ENCODE measurements at regions not wholly inside any gene's neighbourhood (a gene's known extent, or its start where the extent isn't known, plus 50 kb on each side); places are given as distances from the start of the nearest gene placed in this dataset.

DNA sequence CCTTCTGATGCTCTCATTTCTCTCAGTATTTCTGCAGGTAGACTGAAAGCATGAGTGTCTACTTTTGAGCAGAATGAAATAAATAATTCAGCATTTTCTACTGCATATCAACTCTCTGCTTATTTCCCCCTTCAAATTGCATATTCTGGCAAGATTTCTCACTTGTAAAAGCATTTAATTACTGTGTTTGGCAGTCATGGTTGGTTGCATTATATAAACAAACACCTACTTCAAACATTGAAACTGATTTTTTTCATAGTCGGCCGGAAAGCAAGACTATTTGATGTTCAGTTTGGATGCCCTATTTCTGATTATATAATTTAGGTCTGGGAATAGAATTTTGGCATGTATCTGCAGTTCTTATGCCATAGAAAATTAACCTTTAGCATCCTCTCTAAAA is 73.1 kb downstream of the PLEKHG1 start:
- H3K9me3 Mint-ChIP-seq = no peaks in the 10 kb centered on the region
- no peak for ATAC-seq
- no peak overlapping the region for H3K4me3 Mint-ChIP-seq
- H3K27ac Mint-ChIP-seq = no peak overlapping the region
- peaks cover 4% of the 10 kb centered on the region for H3K27me3 Mint-ChIP-seq
- no peaks in the 10 kb centered on the region for H3K36me3 Mint-ChIP-seq (ENCODE audit: low read depth)
- no peak for DNase-seq
- peaks cover 6% of the 10 kb centered on the region for H3K4me1 Mint-ChIP-seq

GRCh38 chr6:150673720-150674346 is 74.1 kb downstream of the PLEKHG1 start:
- ATAC-seq = no peak
- Mint-ChIP-seq H3K27ac (no peak overlapping the region), H3K4me3 (no peak overlapping the region), H3K9me3 (no peaks in the 10 kb centered on the region), H3K4me1 (peaks cover 4% of the 10 kb centered on the region), H3K27me3 (peaks cover 4% of the 10 kb centered on the region), H3K36me3 (ENCODE audit: low read depth) (no peaks in the 10 kb centered on the region)
- DNase-seq = no peak

DNA sequence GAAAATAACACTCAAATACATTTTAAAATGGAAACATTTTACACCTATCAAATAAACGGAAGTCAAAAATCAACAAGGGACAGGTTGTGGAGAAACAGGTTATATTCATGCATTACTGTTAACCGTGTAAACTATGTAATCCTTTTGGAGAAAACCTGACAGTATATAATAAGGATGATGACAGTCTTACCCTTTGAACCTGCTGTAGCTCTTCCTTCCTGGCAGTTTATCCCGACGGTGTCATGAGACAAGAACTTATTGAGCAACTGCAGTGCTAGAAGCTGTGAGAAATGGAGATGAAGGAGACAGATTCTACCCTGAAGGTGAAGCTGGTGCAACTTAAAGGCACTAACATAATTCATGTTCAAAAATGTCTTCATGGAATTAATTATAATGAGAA is 76.7 kb downstream of the PLEKHG1 start:
- DNase-seq = no peak
- Mint-ChIP-seq H3K27me3 (peaks cover 4% of the 10 kb centered on the region), H3K27ac (no peak overlapping the region), H3K4me3 (no peak overlapping the region), H3K36me3 (ENCODE audit: low read depth) (no peaks in the 10 kb centered on the region), H3K4me1 (peaks cover 7% of the 10 kb centered on the region), H3K9me3 (no peaks in the 10 kb centered on the region)
- no peak for ATAC-seq

- Mint-ChIP-seq H3K36me3 (ENCODE audit: low read depth) (no peaks in the 10 kb centered on the region), H3K27ac (no peak overlapping the region), H3K4me1 (peaks cover 8% of the 10 kb centered on the region), H3K9me3 (no peaks in the 10 kb centered on the region), H3K27me3 (peaks cover 2% of the 10 kb centered on the region), H3K4me3 (no peak overlapping the region)
- no peak for DNase-seq
- no peak for ATAC-seq
Measured at GRCh38 chr6:150676772-150677171, 77.1 kb downstream of the PLEKHG1 start.

- no peak overlapping the region for H3K4me3 Mint-ChIP-seq
- H3K36me3 Mint-ChIP-seq (ENCODE audit: low read depth) = no peaks in the 10 kb centered on the region
- H3K4me1 Mint-ChIP-seq = peaks cover 17% of the 10 kb centered on the region
- no peaks in the 10 kb centered on the region for H3K9me3 Mint-ChIP-seq
- no peaks in the 10 kb centered on the region for H3K27me3 Mint-ChIP-seq
- ATAC-seq = no peak
- H3K27ac Mint-ChIP-seq = no peak overlapping the region
- no peak for DNase-seq
Measured at GRCh38 chr6:150680510-150680909, 80.8 kb downstream of the PLEKHG1 start.

DNA sequence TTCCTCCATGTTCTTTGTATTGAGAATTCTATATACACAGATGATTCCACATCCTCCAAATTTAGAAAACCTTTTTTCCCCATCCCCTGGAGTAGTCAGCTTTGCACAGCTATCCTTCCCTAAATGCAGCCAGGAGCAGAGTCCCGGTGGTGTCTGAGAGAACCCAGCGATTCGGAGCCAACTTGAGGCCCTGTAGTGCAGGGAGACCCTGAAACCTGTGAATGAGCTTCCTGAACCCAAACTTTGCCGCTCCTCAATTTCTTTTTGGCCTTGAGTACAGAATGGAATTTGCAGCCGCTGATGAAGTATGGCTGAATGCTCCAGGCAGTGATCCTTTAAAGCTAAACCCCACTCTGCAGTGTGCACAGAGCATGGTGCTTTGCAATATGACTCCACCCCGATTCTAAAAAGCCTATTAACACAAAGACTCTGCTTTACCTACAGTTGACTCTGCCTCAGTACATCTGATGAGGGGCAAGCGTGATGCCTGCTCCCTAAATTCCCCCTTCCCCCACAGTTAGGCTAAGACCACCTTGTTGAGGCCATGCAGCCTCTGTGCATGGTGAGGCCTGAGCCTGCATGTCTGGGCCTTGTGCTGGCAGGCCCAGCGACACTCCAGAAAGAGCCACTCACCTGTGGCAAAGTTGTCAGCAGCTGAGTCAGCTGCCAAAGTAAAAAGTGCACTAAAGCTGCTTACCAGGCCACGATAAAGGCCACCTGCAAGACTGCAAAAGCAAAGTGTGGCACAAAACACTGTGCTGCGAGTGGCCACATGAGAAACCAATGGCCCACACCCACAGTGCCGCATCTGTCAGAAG is 82.1 kb downstream of the PLEKHG1 start:
- no peak overlapping the region for H3K4me3 Mint-ChIP-seq
- H3K27ac Mint-ChIP-seq = no peak overlapping the region
- DNase-seq = no peak
- no peaks in the 10 kb centered on the region for H3K36me3 Mint-ChIP-seq (ENCODE audit: low read depth)
- H3K4me1 Mint-ChIP-seq = peaks cover 17% of the 10 kb centered on the region
- no peak for ATAC-seq
- no peaks in the 10 kb centered on the region for H3K9me3 Mint-ChIP-seq
- H3K27me3 Mint-ChIP-seq = no peaks in the 10 kb centered on the region

DNA sequence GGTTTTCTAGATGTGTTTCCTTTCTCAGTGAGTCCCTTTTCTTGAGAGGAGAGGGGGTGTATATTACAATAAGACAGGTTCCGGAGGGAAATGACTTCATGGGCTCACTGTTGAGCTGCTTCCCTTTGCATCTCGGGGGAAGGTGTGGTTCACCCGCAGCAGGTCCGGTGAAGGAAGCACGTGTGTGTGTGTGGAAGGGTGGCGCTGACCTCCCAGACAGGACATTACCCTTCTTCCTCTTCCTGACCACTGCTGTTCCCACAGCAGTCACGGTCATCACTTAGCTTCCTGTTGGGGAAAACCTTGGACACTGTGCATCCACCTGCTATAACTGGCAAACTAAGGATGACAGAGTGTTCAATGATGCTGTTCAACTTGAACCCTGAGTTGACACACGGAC is 83.6 kb downstream of the PLEKHG1 start:
- H3K4me3 Mint-ChIP-seq = no peak overlapping the region
- H3K27ac Mint-ChIP-seq = peak overlapping the region; percentile 29
- no peak for DNase-seq
- ATAC-seq = no peak
- H3K4me1 Mint-ChIP-seq = peaks cover 17% of the 10 kb centered on the region
- no peaks in the 10 kb centered on the region for H3K36me3 Mint-ChIP-seq (ENCODE audit: low read depth)
- H3K9me3 Mint-ChIP-seq = no peaks in the 10 kb centered on the region
- H3K27me3 Mint-ChIP-seq = no peaks in the 10 kb centered on the region

DNA sequence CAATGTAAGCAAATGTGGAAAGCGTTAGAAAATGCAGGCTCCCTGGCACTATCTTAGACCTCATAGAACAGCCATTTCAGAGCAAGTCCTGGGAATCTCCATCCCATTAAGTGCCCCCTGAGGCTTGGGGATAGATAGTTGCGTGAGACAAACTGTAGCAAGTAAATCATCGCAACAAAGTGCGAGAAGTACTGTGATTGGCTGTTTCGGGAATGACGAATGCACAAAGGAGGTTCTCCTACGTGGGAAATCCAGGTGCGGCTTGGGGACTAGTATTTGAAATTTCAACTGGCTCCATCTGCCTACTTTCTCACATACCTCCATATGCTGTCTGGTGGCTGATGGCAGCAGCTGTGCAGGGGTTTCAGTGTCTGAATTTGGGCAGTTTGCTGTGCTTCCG is 84.5 kb downstream of the PLEKHG1 start:
- ATAC-seq = no peak
- no peaks in the 10 kb centered on the region for H3K36me3 Mint-ChIP-seq (ENCODE audit: low read depth)
- H3K27me3 Mint-ChIP-seq = no peaks in the 10 kb centered on the region
- DNase-seq = no peak
- no peaks in the 10 kb centered on the region for H3K9me3 Mint-ChIP-seq
- no peak overlapping the region for H3K27ac Mint-ChIP-seq
- peaks cover 17% of the 10 kb centered on the region for H3K4me1 Mint-ChIP-seq
- H3K4me3 Mint-ChIP-seq = no peak overlapping the region

- peaks cover 17% of the 10 kb centered on the region for H3K4me1 Mint-ChIP-seq
Measured at GRCh38 chr6:150684714-150685459, 85.2 kb downstream of the PLEKHG1 start.

GRCh38 chr6:150685860-150686259 is 86.2 kb downstream of the PLEKHG1 start:
- peak; percentile 79 for ATAC-seq
- Mint-ChIP-seq H3K36me3 (ENCODE audit: low read depth) (no peaks in the 10 kb centered on the region), H3K27me3 (no peaks in the 10 kb centered on the region), H3K4me3 (no peak overlapping the region), H3K27ac (no peak overlapping the region), H3K9me3 (no peaks in the 10 kb centered on the region), H3K4me1 (peaks cover 18% of the 10 kb centered on the region)
- peak; percentile 60 for DNase-seq

More at GRCh38 chr6:150684714-150685459, 85.2 kb downstream of the PLEKHG1 start:
- Mint-ChIP-seq H3K9me3 (no peaks in the 10 kb centered on the region), H3K27me3 (no peaks in the 10 kb centered on the region), H3K36me3 (ENCODE audit: low read depth) (no peaks in the 10 kb centered on the region), H3K4me3 (no peak overlapping the region), H3K27ac (no peak overlapping the region)
- DNase-seq (no peak), ATAC-seq (no peak)

- DNase-seq = no peak
- H3K9me3 Mint-ChIP-seq = no peaks in the 10 kb centered on the region
- peak overlapping the region; percentile 59 for H3K27ac Mint-ChIP-seq
- peaks cover 20% of the 10 kb centered on the region for H3K4me1 Mint-ChIP-seq
- ATAC-seq = no peak
- H3K36me3 Mint-ChIP-seq (ENCODE audit: low read depth) = no peaks in the 10 kb centered on the region
- no peaks in the 10 kb centered on the region for H3K27me3 Mint-ChIP-seq
- no peak overlapping the region for H3K4me3 Mint-ChIP-seq
Measured at GRCh38 chr6:150686566-150686965, 86.9 kb downstream of the PLEKHG1 start.

- no peak overlapping the region for H3K27ac Mint-ChIP-seq
- no peaks in the 10 kb centered on the region for H3K36me3 Mint-ChIP-seq (ENCODE audit: low read depth)
- DNase-seq = no peak
- H3K4me1 Mint-ChIP-seq = peaks cover 16% of the 10 kb centered on the region
- H3K4me3 Mint-ChIP-seq = no peak overlapping the region
- H3K27me3 Mint-ChIP-seq = no peaks in the 10 kb centered on the region
- ATAC-seq = no peak
- no peaks in the 10 kb centered on the region for H3K9me3 Mint-ChIP-seq
Measured at GRCh38 chr6:150687508-150687907, 87.8 kb downstream of the PLEKHG1 start.

- ATAC-seq (no peak), DNase-seq (no peak)
- no peaks in the 10 kb centered on the region for H3K9me3 Mint-ChIP-seq
- no peaks in the 10 kb centered on the region for H3K36me3 Mint-ChIP-seq (ENCODE audit: low read depth)
- H3K27me3 Mint-ChIP-seq = no peaks in the 10 kb centered on the region
- H3K4me3 Mint-ChIP-seq = no peak overlapping the region
- peaks cover 18% of the 10 kb centered on the region for H3K4me1 Mint-ChIP-seq
- no peak overlapping the region for H3K27ac Mint-ChIP-seq
Measured at GRCh38 chr6:150689900-150690590, 90.4 kb downstream of the PLEKHG1 start.

DNA sequence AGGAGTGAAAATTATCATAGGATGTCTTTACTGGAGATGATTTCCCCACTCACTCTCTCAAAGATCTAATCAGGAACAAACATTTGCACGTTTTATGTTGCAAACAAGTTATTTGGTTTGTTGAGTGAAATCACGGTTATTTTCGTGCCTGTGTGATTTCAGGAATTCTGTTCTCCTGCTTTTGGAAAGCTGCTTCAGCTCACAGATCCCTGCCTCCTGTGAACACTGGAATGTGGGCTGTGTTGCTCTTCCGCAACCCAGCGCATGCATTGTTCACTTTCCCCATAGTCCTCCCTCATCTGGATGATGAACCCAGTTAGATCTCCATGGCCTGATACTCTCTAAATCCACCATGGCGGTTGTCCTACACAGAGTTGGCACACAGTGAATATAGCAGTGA is 91.0 kb downstream of the PLEKHG1 start:
- Mint-ChIP-seq H3K27me3 (no peaks in the 10 kb centered on the region), H3K9me3 (no peaks in the 10 kb centered on the region), H3K36me3 (ENCODE audit: low read depth) (no peaks in the 10 kb centered on the region), H3K4me3 (no peak overlapping the region), H3K4me1 (peaks cover 18% of the 10 kb centered on the region), H3K27ac (no peak overlapping the region)
- DNase-seq (no peak), ATAC-seq (no peak)

Measured in activated naive CD8-positive, alpha-beta T cell treated with anti-CD3 and anti-CD28 coated beads, Interleukin-2, amount 50 U/mL, for 24 hours (primary cell).